HG03025 (cell line): ENCODE measurements at regions not wholly inside any gene's neighbourhood (a gene's known extent, or its start where the extent isn't known, plus 50 kb on each side); places are given as distances from the start of the nearest gene placed in this dataset.
"Not testable (repeated sequence)": the region's sequence is repeated elsewhere in the genome, so short reads cannot be mapped to it uniquely, and the experiment has no call there.

Experiments used
- ATAC-seq: cut with Tn5 transposase; IDR thresholded peaks from one replicate; pipeline ENCODE4 v1.9.1; 2021; ENCODE audit warnings: mild to moderate bottlenecking, moderate library complexity; ENCODE audit not compliant: unreplicated experiment, low FRiP score

DNA sequence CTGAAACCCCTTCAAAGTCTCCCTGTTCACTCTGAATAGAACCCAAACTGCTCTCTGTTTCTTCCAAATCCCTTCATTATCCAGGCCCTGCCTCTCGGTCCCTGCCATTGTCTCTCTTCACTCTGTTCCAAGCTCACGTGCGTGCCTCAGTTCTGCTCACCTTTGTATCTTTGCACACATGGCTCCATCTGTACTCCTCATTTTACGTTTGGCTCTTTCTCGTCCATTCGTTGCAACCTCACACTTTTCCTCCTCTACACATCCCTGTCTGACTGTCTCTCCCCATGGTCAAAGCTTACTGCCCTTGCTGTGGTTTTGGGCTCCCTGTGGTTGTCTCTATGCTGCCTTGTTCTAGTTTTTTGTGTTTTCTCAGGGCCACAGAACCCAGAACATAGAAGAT is 1054.5 kb downstream of the BCL11B start:
- no peak for ATAC-seq

DNA sequence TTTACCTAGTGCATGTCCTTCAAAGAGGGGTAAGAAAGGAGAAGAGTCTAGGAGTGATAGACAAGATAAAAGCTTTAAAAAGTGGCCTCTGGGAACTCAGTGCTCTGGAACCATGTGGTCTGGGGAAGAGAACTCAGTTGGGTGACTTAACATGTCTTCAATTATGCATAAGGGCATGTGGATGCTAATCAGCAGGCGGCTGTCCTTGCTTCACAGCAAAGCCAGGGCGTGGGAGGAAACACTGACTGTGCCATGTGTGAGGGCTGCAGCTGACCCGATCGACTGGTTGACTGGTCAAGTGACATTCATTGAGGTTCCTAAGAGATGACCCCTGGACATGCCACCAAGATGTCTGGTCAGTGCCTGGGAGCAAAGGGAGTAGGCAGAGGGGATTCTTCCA is 1053.8 kb downstream of the BCL11B start:
- ATAC-seq: no peak

GRCh38 chr14:98219638-98220037 is 1052.4 kb downstream of the BCL11B start:
- ATAC-seq: no peak

DNA sequence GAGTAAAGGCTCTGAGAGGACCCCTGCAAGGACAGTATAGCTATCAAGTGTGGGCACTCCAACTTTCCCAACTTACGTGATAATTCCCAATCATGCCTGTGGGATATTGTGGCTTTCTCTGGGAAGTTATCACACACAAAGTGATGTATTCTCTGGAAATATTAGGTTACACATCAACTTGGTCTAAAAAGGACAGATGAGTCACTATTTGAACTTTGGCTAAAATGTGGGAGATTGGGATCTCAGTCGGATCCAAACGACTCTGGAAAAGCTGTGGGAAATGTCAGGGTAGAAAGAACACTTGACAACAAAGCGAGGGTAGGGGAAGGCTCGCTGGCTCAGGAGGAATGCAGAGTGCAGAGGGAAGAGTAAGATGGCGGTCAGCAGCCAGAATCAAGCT is 1048.9 kb downstream of the BCL11B start:
- ATAC-seq: no peak

DNA sequence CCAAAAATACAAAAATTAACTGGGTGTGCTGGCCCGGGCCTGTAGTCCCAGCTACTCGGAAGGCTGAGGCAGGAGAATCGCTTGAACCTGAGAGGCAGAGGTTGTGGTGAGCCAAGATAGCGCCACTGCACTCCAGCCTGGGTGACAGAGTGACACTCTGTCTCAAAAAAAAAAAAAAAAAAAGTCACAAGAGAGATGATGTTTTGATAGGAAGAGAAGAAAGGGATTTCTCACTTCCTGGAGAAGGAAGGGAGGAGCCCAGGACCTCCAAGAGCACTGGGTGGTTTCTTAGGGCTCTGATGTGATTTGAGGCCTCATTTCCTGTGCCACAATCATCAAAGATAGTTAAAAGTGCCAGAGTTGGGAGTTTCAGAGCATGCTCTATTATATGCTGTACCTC is 1048.3 kb downstream of the BCL11B start:
- not testable (repeated sequence) for ATAC-seq

DNA sequence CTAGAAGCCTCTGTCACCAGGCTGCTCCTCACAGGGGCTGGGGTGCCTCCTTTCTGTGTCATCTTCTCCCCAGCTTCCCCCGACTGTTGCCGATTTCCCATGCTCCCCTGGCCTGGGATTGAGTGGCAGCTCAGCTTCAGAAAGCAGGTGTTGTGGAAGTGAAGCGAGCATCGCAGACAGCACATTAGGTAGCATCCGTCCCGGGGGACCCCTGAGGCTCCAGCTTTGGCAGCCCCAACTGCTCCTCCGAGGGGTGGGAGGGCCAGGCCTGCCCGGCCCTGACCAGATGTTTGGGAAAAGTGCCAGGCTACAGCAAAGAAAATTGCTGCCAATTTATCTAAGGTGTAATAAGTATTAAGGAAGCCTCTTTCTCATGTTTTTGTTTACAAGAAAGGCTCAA is 1045.6 kb downstream of the BCL11B start:
- ATAC-seq: no peak

DNA sequence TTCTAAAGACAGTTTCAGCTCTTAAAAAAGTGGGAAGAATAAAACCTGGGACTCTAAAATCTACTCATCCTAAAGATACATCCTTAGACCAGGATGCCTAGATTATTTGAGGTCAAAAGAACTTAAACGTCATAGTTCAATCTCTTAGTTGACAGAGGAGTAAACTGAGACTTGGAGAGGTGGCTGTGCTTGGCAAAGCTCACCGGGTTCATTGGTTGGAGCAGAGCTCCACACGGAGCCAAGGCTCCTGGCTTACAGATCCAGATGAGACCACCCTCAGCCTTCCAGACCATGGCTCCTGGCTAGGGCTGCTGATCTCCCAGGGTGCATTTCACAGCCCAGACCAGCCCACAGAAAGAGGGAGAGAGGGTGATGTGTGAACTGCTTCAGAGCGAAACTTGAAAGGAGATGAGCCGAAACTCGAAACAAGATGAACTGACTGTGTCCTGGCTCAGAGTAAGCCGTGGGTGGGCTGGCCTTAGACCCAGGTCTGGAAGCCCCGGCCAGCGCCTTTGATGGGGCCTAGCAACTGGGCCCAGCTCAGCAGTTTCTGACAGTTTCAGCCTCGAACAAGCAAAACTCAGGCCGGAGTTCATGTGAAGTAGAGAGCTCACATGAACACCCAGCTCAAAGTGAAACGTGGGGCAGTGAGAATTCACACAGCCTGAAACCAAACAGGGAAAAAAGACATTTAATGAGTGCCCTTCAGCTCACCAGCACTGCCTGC is 1044.8 kb downstream of the BCL11B start:
- peak; percentile 66 for ATAC-seq

DNA sequence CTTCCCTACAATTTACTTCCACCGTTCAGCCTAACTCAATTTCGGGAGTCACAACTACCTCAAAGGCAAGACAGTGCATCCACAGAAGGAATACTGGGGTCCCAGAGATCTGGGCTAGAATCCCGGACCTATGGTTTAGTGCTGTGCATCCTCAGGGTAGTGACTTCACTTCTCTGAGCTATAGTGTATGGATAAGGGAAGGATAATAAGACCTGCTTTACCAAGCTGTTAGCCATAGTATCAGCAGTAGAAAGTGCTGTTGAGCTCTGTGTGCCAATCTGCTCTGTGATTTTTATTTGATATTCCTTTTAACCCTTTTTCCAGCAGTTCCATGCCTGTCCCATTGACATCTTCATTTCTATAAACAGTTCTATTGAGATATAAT is 1044.3 kb downstream of the BCL11B start:
- ATAC-seq: no peak

GRCh38 chr14:98229656-98230366 is 1042.2 kb downstream of the BCL11B start:
- ATAC-seq: no peak

DNA sequence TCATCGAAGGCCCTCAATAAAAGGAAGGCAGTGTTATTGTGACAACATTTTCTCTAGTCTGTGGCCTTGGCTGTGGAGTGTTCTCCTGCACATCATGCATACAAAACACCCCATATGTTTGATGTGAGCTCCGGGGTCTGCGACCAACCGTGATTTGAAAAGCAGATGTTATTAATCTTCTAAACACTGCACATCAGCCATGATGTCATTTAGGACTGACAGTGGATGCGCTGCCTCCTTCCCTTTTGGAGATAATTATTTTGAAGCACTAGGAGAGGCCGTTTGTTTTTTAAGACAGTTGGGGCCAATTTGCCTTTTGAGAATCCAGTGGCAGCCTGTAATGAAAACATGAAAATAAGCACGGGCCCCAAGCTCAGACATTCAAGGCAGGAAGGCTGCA is 1041.6 kb downstream of the BCL11B start:
- no peak for ATAC-seq

DNA sequence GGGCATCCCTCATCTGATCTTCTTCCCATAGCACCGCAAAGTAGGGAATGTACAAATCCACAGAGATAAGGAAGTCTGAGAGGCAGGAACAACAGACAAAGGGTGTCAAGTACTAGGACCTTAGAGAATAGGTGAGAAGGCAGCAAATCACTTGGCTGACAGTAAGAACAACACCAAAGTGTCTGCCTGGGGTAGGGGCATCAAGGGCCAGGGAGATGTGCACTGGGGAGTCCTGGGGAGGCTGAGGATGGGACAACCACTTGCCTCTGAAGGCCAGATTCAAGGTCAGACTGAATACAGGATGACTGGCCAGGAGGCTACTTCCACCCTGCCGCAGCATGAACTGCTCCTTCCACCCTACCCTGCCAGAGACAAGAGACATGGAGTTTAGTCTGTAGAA is 1040.8 kb downstream of the BCL11B start:
- no peak for ATAC-seq

DNA sequence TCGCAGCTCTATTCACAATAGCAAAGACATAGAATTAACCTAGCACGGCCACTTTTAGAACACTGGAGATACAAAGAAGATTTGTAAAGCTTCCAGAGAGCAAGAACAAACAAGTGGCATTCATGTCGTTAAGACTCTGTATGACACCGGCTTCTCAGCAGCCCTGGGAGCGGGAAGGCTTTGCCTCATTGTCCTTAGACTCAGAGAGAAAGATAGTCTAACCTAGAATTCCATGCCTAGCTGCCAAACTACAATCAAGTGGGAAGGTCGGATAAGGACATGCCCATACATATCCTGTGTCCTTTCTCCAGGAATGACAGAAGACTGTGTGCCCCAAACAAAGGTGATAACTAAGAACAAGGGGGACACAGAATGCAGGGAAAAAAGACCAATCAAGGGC is 1038.3 kb downstream of the BCL11B start:
- no peak for ATAC-seq

DNA sequence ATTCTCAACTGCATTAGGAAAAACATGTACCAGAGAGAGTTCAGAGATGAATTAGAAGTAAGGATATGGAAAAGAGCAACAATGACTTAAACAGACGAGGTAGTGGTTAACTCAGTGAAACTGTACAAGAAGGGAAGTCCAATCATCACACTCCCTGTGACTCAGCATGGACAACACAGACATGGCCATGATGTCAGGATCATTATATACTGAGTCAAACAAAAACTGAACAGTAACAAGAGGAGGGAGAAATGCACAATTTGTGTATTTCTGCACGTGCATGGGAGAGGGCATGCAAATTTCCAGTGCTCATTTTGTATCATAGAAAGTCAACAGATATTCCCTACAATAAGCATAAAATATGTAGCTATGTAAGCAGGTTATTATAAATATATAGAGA is 1037.8 kb downstream of the BCL11B start:
- ATAC-seq: no peak

DNA sequence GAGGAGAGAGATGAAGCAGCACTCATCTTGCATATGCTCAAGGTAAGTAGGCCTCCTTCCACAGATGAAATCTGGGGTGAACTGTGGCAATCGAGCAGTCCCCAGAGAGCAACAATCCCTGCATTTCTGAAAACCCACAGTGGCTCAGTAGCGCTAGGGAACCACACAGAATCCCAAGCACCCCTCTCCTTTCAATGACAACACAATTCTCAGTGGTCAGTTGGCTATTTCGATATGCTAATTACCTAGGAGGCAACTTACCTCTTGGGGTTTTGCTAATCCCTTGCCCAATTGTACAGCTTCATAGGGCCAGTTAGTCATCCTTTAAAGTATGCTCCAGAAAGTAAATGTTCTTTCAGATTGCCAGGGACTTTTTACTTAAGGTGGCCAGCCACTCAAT is 1035.7 kb downstream of the BCL11B start:
- ATAC-seq: no peak

DNA sequence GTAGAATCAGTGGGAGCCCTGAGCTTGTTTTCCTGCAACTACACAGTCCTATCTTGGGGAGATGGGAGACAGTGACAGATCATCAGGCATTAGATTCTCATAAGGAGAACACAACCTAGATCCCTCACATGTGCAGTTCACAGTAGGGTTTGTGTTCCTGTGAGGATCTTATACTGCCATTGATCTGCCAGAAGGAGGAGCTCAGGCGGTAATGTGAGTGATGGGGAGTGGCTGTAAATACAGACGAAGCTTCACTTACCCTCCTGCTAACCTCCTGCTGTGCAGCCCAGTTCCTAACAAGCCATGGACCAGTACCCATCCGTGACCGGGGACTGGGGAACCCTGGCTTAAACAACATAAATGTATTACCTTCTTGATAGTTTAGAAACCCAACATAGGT is 1034.1 kb downstream of the BCL11B start:
- ATAC-seq: no peak

DNA sequence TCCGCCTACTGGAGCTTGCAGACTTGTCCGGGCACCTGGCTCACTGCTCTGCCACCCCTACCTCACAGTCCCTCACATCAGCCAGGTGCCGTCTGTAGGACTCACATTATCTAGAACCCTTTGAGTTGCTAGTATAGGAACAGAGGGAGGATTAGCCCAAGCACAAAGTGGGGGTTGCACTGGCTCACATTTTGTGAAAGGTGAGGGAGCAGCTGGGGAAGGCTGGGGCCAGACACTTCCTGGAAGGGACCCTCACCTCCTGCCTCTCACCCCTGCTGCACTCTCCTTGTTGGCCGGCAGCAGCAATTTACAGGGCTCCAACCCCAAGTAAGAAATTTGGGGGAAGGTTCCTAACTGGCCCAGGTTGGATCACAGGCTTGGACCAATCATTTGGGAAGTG is 1031.6 kb downstream of the BCL11B start:
- ATAC-seq: no peak

DNA sequence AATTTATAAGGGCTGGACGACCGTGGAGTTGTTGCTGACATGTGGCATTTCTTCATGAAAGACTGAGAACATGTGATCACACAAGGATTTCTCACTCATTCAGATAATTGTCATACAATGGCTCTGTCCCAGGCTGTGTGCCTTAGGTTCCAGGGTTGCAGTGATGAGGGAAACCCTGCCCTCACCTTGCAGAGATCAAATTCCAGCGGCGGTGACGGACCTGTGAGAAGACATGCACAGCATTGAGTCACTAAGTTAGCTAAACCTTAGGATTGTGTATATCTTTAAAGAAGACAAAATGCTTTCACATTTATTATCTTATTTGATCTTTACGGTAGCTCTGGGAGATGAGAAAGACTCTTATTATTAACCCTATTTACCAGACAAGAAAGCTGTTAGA is 1029.1 kb downstream of the BCL11B start:
- ATAC-seq: no peak

GRCh38 chr14:98243332-98243731 is 1028.7 kb downstream of the BCL11B start:
- no peak for ATAC-seq

DNA sequence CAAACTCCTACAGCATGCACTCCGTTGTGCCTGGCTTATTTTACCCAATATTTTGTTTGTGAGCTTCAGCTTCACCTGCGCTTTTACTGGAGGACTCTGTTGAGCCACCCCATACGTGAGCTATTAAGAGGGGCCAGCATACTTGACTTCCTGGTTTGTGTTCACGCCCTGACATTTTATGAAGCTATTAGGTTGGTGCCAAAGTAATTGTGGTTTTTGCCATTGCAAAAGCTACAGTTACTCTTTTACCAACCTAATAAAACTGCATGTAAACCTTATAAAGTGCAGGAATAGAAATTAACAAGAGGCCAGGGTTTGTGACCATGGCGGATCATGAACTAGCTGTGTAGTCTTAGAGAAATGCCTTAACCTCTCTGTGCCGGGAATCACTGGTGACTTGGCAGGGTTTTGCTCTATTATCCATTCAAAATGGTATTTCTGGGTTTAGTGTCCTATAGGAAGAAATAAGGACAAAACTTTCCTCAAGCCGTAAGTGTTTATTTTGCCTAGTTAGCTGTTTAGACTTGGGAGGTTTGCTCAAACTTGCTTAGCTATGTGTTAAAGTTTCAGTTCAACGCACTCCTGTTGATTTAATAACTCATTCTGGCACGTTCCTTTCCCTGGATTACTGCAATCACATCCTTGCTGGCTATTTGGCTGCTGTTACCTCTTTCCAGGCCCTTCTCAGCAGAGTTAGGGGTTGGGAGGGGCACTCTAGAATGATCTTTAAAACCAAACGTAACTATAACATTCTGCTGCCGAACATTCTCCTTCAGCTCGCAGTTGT is 1027.6 kb downstream of the BCL11B start:
- no peak for ATAC-seq

GRCh38 chr14:98244966-98245569 is 1026.9 kb downstream of the BCL11B start:
- ATAC-seq: no peak

- ATAC-seq: no peak
Measured at GRCh38 chr14:98249057-98249456, 1022.9 kb downstream of the BCL11B start.
